Gastroesophageal sphincter (tissue), 3 donors: ENCODE measurements at regions not wholly inside any gene's neighbourhood (a gene's known extent, or its start where the extent isn't known, plus 50 kb on each side); places are given as distances from the start of the nearest gene placed in this dataset.

Experiments used
- CTCF ChIP-seq, 4 experiments: fragments of 200-600 bp in 2 of 4; fragments of 450-650 bp in 2 of 4; sonication (generic) in 1 of 4; IDR thresholded peaks; one replicate each; pipeline ENCODE4 v1.5.1; 2017 to 2019; ENCODE audit warnings: antibody characterized with exemption in 4 of 4, mild to moderate bottlenecking in 2 of 4, moderate library complexity in 2 of 4
- POLR2A ChIP-seq, 2 donors: fragments of 450-650 bp; IDR thresholded peaks; one replicate each; pipeline ENCODE4 v1.6.1; 2017; ENCODE audit warnings: antibody characterized with exemption in 2 of 2, mild to moderate bottlenecking in 2 of 2, moderate library complexity in 1 of 2

- TF ChIP-seq CTCF (IDR thresholded peaks at IDR 0.05) (no peak), POLR2A (IDR thresholded peaks at IDR 0.05) (no peak)
Measured at GRCh38 chr14:89014569-89014850, 190.1 kb downstream of the TTC8 start.
